ENCODE measurements at regions not wholly inside any gene's neighbourhood (a gene's known extent, or its start where the extent isn't known, plus 50 kb on each side); places are given as distances from the start of the nearest gene placed in this dataset.

- no peaks in the 10 kb centered on the region for H3K4me1 Mint-ChIP-seq (ENCODE audit: low read depth)
- no peaks in the 10 kb centered on the region for H3K27me3 Mint-ChIP-seq (ENCODE audit: insufficient read depth)
- H3K36me3 Mint-ChIP-seq (ENCODE audit: low read depth) = no peaks in the 10 kb centered on the region
- DNase-seq (ENCODE audit: low spot score) = no peak
- intact Hi-C loops (cut with micrococcal nuclease) = no loop called here
- no peak overlapping the region for H3K4me3 Mint-ChIP-seq
- H3K27ac Mint-ChIP-seq = no peak overlapping the region
- peaks cover 30% of the 10 kb centered on the region for H3K9me3 Mint-ChIP-seq
Observed at GRCh38 chr12:19710811-19711793, 271.8 kb downstream of the AEBP2 start.

GRCh38 chr12:19712041-19712440, 272.7 kb downstream of the AEBP2 start:
- no peak overlapping the region for H3K27ac Mint-ChIP-seq
- intact Hi-C loops (cut with micrococcal nuclease) = no loop called here
- no peaks in the 10 kb centered on the region for H3K27me3 Mint-ChIP-seq (ENCODE audit: insufficient read depth)
- H3K4me3 Mint-ChIP-seq = no peak overlapping the region
- H3K4me1 Mint-ChIP-seq (ENCODE audit: low read depth) = no peaks in the 10 kb centered on the region
- DNase-seq (ENCODE audit: low spot score) = no peak
- peaks cover 30% of the 10 kb centered on the region for H3K9me3 Mint-ChIP-seq
- H3K36me3 Mint-ChIP-seq (ENCODE audit: low read depth) = no peaks in the 10 kb centered on the region

GRCh38 chr12:19718401-19718800, 279.1 kb downstream of the AEBP2 start:
- no peaks in the 10 kb centered on the region for H3K36me3 Mint-ChIP-seq (ENCODE audit: low read depth)
- H3K9me3 Mint-ChIP-seq = peaks cover 4% of the 10 kb centered on the region

GRCh38 chr12:19719672-19720071, 280.4 kb downstream of the AEBP2 start:
- Mint-ChIP-seq H3K4me1 (ENCODE audit: low read depth) (no peaks in the 10 kb centered on the region), H3K4me3 (no peak overlapping the region), H3K27ac (no peak overlapping the region), H3K36me3 (ENCODE audit: low read depth) (no peaks in the 10 kb centered on the region), H3K9me3 (no peaks in the 10 kb centered on the region), H3K27me3 (ENCODE audit: insufficient read depth) (peaks cover 2% of the 10 kb centered on the region)
- DNase-seq (ENCODE audit: low spot score) = no peak
- intact Hi-C loops (cut with micrococcal nuclease) = no loop called here

More at GRCh38 chr12:19718401-19718800, 279.1 kb downstream of the AEBP2 start:
- Mint-ChIP-seq H3K27ac (no peak overlapping the region), H3K4me1 (ENCODE audit: low read depth) (no peaks in the 10 kb centered on the region), H3K27me3 (ENCODE audit: insufficient read depth) (peaks cover 2% of the 10 kb centered on the region), H3K4me3 (no peak overlapping the region)
- intact Hi-C loops (cut with micrococcal nuclease) = no loop called here
- no peak for DNase-seq (ENCODE audit: low spot score)

GRCh38 chr12:19726122-19726521, 286.8 kb downstream of the AEBP2 start:
- Mint-ChIP-seq H3K9me3 (peaks cover 3% of the 10 kb centered on the region), H3K4me1 (ENCODE audit: low read depth) (no peaks in the 10 kb centered on the region), H3K4me3 (no peak overlapping the region), H3K27me3 (ENCODE audit: insufficient read depth) (no peaks in the 10 kb centered on the region), H3K27ac (no peak overlapping the region), H3K36me3 (ENCODE audit: low read depth) (no peaks in the 10 kb centered on the region)
- intact Hi-C loops (cut with micrococcal nuclease) = no loop called here
- no peak for DNase-seq (ENCODE audit: low spot score)

GRCh38 chr12:19726592-19726991, 287.3 kb downstream of the AEBP2 start:
- no peaks in the 10 kb centered on the region for H3K27me3 Mint-ChIP-seq (ENCODE audit: insufficient read depth)
- H3K9me3 Mint-ChIP-seq = peaks cover 3% of the 10 kb centered on the region
- intact Hi-C loops (cut with micrococcal nuclease) = no loop called here
- H3K27ac Mint-ChIP-seq = no peak overlapping the region
- H3K36me3 Mint-ChIP-seq (ENCODE audit: low read depth) = no peaks in the 10 kb centered on the region
- H3K4me1 Mint-ChIP-seq (ENCODE audit: low read depth) = no peaks in the 10 kb centered on the region
- H3K4me3 Mint-ChIP-seq = no peak overlapping the region
- no peak for DNase-seq (ENCODE audit: low spot score)

GRCh38 chr12:19737019-19737418, 297.7 kb downstream of the AEBP2 start:
- Mint-ChIP-seq H3K36me3 (ENCODE audit: low read depth) (no peaks in the 10 kb centered on the region), H3K9me3 (no peaks in the 10 kb centered on the region), H3K27me3 (ENCODE audit: insufficient read depth) (peaks cover 14% of the 10 kb centered on the region), H3K27ac (no peak overlapping the region), H3K4me3 (no peak overlapping the region), H3K4me1 (ENCODE audit: low read depth) (no peaks in the 10 kb centered on the region)
- intact Hi-C loops (cut with micrococcal nuclease) = no loop called here
- DNase-seq (ENCODE audit: low spot score) = no peak

GRCh38 chr12:19739195-19739776, 300.0 kb downstream of the AEBP2 start:
- Mint-ChIP-seq H3K27ac (no peak overlapping the region), H3K4me3 (no peak overlapping the region), H3K27me3 (ENCODE audit: insufficient read depth) (peaks cover 18% of the 10 kb centered on the region), H3K36me3 (ENCODE audit: low read depth) (no peaks in the 10 kb centered on the region), H3K9me3 (no peaks in the 10 kb centered on the region), H3K4me1 (ENCODE audit: low read depth) (no peaks in the 10 kb centered on the region)
- intact Hi-C loops (cut with micrococcal nuclease) = loop anchor here (2.0 kb wide), 2 partner anchors 166 to 638 kb away; no protein-coding TSS in a partner anchor
- no peak for DNase-seq (ENCODE audit: low spot score)

- Mint-ChIP-seq H3K4me1 (ENCODE audit: low read depth) (no peaks in the 10 kb centered on the region), H3K27me3 (ENCODE audit: insufficient read depth) (peaks cover 18% of the 10 kb centered on the region), H3K9me3 (no peaks in the 10 kb centered on the region)
Observed at GRCh38 chr12:19740472-19741131, 301.3 kb downstream of the AEBP2 start.

GRCh38 chr12:19741132-19741489, 301.8 kb downstream of the AEBP2 start:
- no peak overlapping the region for H3K4me3 Mint-ChIP-seq
- intact Hi-C loops (cut with micrococcal nuclease) = loop anchor here (10.0 kb wide), 1 partner anchor 1424 kb away; no protein-coding TSS in a partner anchor
- no peak overlapping the region for H3K27ac Mint-ChIP-seq
- DNase-seq (ENCODE audit: low spot score) = no peak
- H3K36me3 Mint-ChIP-seq (ENCODE audit: low read depth) = no peaks in the 10 kb centered on the region
- H3K9me3 Mint-ChIP-seq = no peaks in the 10 kb centered on the region
- no peaks in the 10 kb centered on the region for H3K4me1 Mint-ChIP-seq (ENCODE audit: low read depth)
- H3K27me3 Mint-ChIP-seq (ENCODE audit: insufficient read depth) = peaks cover 17% of the 10 kb centered on the region

More at GRCh38 chr12:19740472-19741131, 301.3 kb downstream of the AEBP2 start:
- DNase-seq (ENCODE audit: low spot score) = no peak
- H3K4me3 Mint-ChIP-seq = no peak overlapping the region
- intact Hi-C loops (cut with micrococcal nuclease) = loop anchor here (10.0 kb wide), 1 partner anchor 1424 kb away; no protein-coding TSS in a partner anchor
- no peaks in the 10 kb centered on the region for H3K36me3 Mint-ChIP-seq (ENCODE audit: low read depth)
- H3K27ac Mint-ChIP-seq = no peak overlapping the region

- H3K27me3 Mint-ChIP-seq (ENCODE audit: insufficient read depth) = peaks cover 21% of the 10 kb centered on the region
- no peaks in the 10 kb centered on the region for H3K4me1 Mint-ChIP-seq (ENCODE audit: low read depth)
- H3K4me3 Mint-ChIP-seq = no peak overlapping the region
- DNase-seq (ENCODE audit: low spot score) = no peak
- no peaks in the 10 kb centered on the region for H3K36me3 Mint-ChIP-seq (ENCODE audit: low read depth)
- intact Hi-C loops (cut with micrococcal nuclease) = loop anchor here (10.0 kb wide), 1 partner anchor 1420 kb away; no protein-coding TSS in a partner anchor
- H3K9me3 Mint-ChIP-seq = no peaks in the 10 kb centered on the region
- no peak overlapping the region for H3K27ac Mint-ChIP-seq
Observed at GRCh38 chr12:19744705-19745218, 305.5 kb downstream of the AEBP2 start.

GRCh38 chr12:19746471-19746870, 307.2 kb downstream of the AEBP2 start:
- intact Hi-C loops (cut with micrococcal nuclease) = loop anchor here (10.0 kb wide), 1 partner anchor 1418 kb away; no protein-coding TSS in a partner anchor
- no peak for DNase-seq (ENCODE audit: low spot score)
- H3K4me1 Mint-ChIP-seq (ENCODE audit: low read depth) = no peaks in the 10 kb centered on the region
- H3K36me3 Mint-ChIP-seq (ENCODE audit: low read depth) = no peaks in the 10 kb centered on the region
- no peak overlapping the region for H3K4me3 Mint-ChIP-seq
- no peaks in the 10 kb centered on the region for H3K9me3 Mint-ChIP-seq
- no peak overlapping the region for H3K27ac Mint-ChIP-seq
- H3K27me3 Mint-ChIP-seq (ENCODE audit: insufficient read depth) = peaks cover 12% of the 10 kb centered on the region
